ENCODE measurements at regions not wholly inside any gene's neighbourhood (a gene's known extent, or its start where the extent isn't known, plus 50 kb on each side); places are given as distances from the start of the nearest gene placed in this dataset.

DNA sequence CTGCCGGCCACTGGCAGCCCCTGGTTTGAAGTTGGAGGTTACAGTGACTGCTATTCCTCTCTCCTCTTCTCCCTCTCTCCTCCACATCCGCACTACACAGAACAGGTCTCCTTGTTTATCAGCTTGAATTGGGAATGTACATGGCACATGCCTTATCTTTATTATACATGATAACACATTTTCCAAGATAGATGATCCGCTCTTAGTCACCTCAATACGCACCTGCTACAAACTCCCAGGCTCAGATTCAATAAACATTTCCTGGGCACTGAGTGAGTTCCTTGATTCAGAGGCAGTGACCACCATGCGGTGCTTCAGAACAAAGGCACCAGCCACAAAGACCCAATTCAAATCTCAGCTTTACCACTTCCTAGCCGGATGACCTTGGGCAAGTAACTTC lies 227.7 kb downstream of the TSHZ3 start:
- no peaks in the 10 kb centered on the region for H3K9me3 ChIP-seq (replicated peaks in 1 of 2; ENCODE audit: control insufficient read depth in 1 of 2, insufficient read depth in 1 of 2, low read length in 2 of 2)
- Mint-ChIP-seq H3K9me3 (no peaks in the 10 kb centered on the region), H3K4me1 (no peaks in the 10 kb centered on the region), H3K27me3 (ENCODE audit: low read depth in 3 of 3) (peaks cover 4 to 11% (median 9%) of the 10 kb centered on the region in 3 donors), H3K36me3 (no peaks in the 10 kb centered on the region), H3K27ac (no peak overlapping the region), H3K4me3 (no peak overlapping the region)
- TF ChIP-seq CTCF (IDR thresholded peaks at IDR 0.05) = no peak
- DNase-seq = no peak
- H3K4me3 ChIP-seq (replicated peaks in 1 of 3; ENCODE audit: low read depth in 2 of 3, low read length in 3 of 3) = no peak overlapping the region
- H3K36me3 ChIP-seq (replicated peaks in 1 of 2; ENCODE audit: control insufficient read depth in 1 of 2, insufficient read depth in 2 of 2, low read length in 2 of 2) = no peaks in the 10 kb centered on the region
- H3K9ac ChIP-seq (ENCODE audit: insufficient read depth, low read length, poor library complexity, severe bottlenecking) = no peak overlapping the region
- H3K27ac ChIP-seq (ENCODE audit: low read depth in 1 of 2, low read length in 2 of 2) = no peak overlapping the region
- no peaks in the 10 kb centered on the region for H3K79me2 ChIP-seq (ENCODE audit: insufficient read depth, low read length)
- no peaks in the 10 kb centered on the region for H3K27me3 ChIP-seq (ENCODE audit: control insufficient read depth in 2 of 2, insufficient read depth in 2 of 2, low read length in 2 of 2)
- H3K4me2 ChIP-seq (replicated peaks; ENCODE audit: extremely low read depth, low read length, poor library complexity, severe bottlenecking) = no peak overlapping the region
- no peaks in the 10 kb centered on the region for H3K4me1 ChIP-seq (ENCODE audit: control insufficient read depth in 1 of 2, insufficient read depth in 2 of 2, low read length in 2 of 2)
- no peaks in the 10 kb centered on the region for H4K20me1 ChIP-seq (ENCODE audit: insufficient read depth, low read length)
- intact Hi-C loops (cut with micrococcal nuclease) = no loop called here
- 100% methylated on average over 4 of the region's 6 CpGs for WGBS (ENCODE audit: insufficient coverage)
- no peak overlapping the region for H2AFZ ChIP-seq (ENCODE audit: insufficient read depth, low read depth, low read length, poor library complexity, severe bottlenecking)

DNA sequence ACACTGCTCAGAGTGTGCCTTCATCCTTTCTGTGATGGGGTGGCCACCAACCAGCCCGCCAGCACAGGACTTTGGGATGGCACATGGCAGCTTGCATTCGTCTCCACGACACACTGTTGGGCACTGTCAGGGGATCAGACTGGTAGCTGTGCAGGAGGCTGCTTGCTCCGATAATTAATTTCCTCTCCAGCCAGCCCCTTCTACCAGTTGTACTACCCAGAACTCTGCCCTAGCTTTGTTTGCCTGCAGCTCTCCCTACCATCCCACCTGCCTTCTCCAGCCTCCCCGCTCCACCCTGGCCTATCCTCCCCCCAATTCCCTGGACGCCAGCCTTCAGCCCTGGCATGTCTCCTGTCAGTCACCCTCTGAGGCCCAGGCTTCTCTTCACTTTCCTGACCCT lies 228.3 kb downstream of the TSHZ3 start:
- Histone ChIP-seq H4K20me1 (ENCODE audit: insufficient read depth, low read length) (no peaks in the 10 kb centered on the region), H3K79me2 (ENCODE audit: insufficient read depth, low read length) (no peaks in the 10 kb centered on the region), H3K4me1 (ENCODE audit: control insufficient read depth in 1 of 2, insufficient read depth in 2 of 2, low read length in 2 of 2) (no peaks in the 10 kb centered on the region), H3K27ac (ENCODE audit: low read depth in 1 of 2, low read length in 2 of 2) (no peak overlapping the region), H2AFZ (ENCODE audit: insufficient read depth, low read depth, low read length, poor library complexity, severe bottlenecking) (no peak overlapping the region), H3K36me3 (replicated peaks in 1 of 2; ENCODE audit: control insufficient read depth in 1 of 2, insufficient read depth in 2 of 2, low read length in 2 of 2) (no peaks in the 10 kb centered on the region), H3K9ac (ENCODE audit: insufficient read depth, low read length, poor library complexity, severe bottlenecking) (no peak overlapping the region), H3K9me3 (replicated peaks in 1 of 2; ENCODE audit: control insufficient read depth in 1 of 2, insufficient read depth in 1 of 2, low read length in 2 of 2) (no peaks in the 10 kb centered on the region), H3K4me2 (replicated peaks; ENCODE audit: extremely low read depth, low read length, poor library complexity, severe bottlenecking) (no peak overlapping the region), H3K27me3 (ENCODE audit: control insufficient read depth in 2 of 2, insufficient read depth in 2 of 2, low read length in 2 of 2) (no peaks in the 10 kb centered on the region), H3K4me3 (replicated peaks in 1 of 3; ENCODE audit: low read depth in 2 of 3, low read length in 3 of 3) (no peak overlapping the region)
- Mint-ChIP-seq H3K4me1 (no peaks in the 10 kb centered on the region), H3K9me3 (no peaks in the 10 kb centered on the region), H3K36me3 (no peaks in the 10 kb centered on the region), H3K4me3 (no peak overlapping the region), H3K27me3 (ENCODE audit: low read depth in 3 of 3) (peaks cover 4 to 11% (median 9%) of the 10 kb centered on the region in 3 donors), H3K27ac (no peak overlapping the region)
- no peak for TF ChIP-seq CTCF (IDR thresholded peaks at IDR 0.05)
- intact Hi-C loops (cut with micrococcal nuclease) = no loop called here
- 92% methylated on average over 6 of the region's 6 CpGs for WGBS (ENCODE audit: insufficient coverage)
- no peak for DNase-seq
